GM12872 (cell line): ENCODE measurements at regions not wholly inside any gene's neighbourhood (a gene's known extent, or its start where the extent isn't known, plus 50 kb on each side); places are given as distances from the start of the nearest gene placed in this dataset.

Source experiments
- TF ChIP-seq, protein P1 (sequence below): IDR thresholded peaks from 3 replicates; pipeline ENCODE4 v1.5.1; 2011; ENCODE audit warnings: low read depth, mild to moderate bottlenecking, low read length, moderate library complexity; ENCODE audit not compliant: insufficient read depth

DNA sequence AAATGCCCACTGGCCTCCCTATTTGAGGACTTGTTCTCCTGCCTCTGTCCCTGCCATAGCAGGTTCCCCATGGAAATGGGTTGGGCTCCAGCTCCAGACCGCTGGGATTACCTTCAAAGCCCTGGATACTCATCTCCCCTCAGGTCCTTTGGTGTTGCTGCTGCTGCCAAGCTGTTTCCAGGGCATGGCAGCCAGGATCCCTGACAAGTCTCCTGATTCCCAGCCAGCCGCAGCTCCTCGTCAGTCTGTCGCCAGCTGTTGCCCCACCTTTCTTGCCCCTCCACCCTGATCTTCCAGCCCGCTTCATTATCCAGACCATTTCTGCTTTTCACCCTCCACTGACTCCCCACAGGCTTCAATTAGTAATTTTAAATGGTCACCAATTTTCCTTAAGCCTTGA, 68.3 kb upstream of the KCND3 start:
- TF ChIP-seq, protein P1, sequence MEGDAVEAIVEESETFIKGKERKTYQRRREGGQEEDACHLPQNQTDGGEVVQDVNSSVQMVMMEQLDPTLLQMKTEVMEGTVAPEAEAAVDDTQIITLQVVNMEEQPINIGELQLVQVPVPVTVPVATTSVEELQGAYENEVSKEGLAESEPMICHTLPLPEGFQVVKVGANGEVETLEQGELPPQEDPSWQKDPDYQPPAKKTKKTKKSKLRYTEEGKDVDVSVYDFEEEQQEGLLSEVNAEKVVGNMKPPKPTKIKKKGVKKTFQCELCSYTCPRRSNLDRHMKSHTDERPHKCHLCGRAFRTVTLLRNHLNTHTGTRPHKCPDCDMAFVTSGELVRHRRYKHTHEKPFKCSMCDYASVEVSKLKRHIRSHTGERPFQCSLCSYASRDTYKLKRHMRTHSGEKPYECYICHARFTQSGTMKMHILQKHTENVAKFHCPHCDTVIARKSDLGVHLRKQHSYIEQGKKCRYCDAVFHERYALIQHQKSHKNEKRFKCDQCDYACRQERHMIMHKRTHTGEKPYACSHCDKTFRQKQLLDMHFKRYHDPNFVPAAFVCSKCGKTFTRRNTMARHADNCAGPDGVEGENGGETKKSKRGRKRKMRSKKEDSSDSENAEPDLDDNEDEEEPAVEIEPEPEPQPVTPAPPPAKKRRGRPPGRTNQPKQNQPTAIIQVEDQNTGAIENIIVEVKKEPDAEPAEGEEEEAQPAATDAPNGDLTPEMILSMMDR: no peak

GRCh38 chr1:112058815-112059450, 69.5 kb upstream of the KCND3 start:
- TF ChIP-seq, protein P1: no peak; the same call in 2 of the 3 replicates

- TF ChIP-seq, protein P1: no peak
Measured at GRCh38 chr1:112059679-112060078, 70.2 kb upstream of the KCND3 start.

DNA sequence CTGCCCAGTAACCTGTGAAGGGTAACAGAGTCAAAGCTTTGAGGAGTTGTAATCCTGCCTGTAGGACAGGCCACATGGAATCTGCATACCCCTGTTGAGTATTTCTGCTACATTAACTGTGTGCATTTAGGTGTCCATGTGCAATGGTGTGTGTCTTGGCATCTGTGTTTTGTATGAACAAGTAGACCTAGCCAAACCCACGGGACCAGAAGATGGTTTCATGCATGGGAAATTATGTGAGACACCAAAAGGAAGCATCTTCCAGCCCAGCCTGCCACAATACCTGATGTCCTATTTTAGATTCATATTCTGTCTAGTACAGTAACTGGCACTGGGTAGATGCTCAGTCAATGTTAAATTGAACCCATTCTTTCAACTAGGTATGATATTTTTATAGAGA, 70.8 kb upstream of the KCND3 start:
- TF ChIP-seq, protein P1: no peak

- TF ChIP-seq, protein P1: no peak
Measured at GRCh38 chr1:112061056-112061455, 71.6 kb upstream of the KCND3 start.

DNA sequence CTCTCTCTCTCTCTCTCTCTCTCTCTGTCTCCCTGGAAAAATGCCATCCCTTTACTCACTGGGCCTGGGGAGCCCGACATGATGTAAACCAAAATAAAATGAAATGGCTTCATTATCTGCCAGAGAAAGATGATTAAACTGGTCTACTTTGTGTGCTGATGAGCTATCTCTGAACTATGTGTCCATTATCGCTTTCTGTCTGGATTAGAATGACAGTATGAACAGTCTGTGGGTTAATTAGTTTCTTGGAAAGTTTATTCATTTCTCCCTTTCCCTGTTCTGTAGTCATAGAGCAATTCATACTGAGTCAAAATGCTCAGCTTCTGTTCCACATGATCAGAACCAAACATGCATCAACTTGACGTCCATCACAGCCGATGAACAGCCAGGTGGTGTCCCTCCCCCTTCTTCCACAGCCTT, 72.4 kb upstream of the KCND3 start:
- TF ChIP-seq, protein P1: no peak

DNA sequence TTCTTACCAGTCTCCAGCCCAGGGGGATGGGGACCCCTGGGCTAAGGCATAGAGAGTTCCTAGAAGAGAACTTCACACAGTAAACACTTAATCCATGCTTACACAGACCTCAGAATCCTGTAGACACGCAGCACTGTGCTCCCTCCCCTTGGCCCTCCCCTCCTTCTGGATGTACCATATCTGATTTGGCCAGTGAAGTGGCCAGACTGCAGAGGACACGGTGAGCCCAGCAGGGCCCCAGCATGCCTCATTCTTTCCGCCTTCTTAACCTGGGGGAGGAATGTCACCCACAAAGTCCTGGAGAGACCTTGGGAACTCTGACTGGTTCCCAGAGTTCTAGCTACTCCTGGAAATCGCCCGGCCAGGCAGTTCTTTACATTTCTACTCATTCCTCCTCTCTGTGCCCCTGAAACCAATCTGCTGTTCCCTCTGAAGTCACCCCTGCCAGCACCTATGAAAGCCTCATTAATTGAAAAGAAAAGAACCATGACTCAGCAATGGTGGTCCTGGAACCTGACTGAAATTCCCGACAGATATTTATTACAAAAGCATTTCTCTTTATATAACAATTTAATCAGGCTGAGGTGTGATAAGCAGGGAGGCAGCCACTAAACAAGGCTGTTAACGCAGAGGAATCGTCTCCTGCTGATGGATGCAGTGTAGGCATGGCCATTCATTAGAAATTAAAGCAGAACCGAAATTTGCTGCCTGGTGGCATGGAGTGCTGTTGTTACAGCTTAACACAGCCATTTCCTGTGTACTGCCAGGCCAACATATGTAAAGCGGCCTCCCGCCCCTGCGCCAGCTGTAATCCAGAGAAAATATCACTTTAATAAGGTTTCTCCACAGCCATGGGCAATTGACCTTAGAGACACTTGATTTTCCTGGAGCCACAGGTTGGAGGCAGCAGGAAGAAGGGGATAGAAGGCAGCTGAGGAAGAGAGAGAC, 74.6 kb upstream of the KCND3 start:
- TF ChIP-seq, protein P1: no peak
